Peyer's patch (tissue), 4 donors: ENCODE measurements at regions not wholly inside any gene's neighbourhood (a gene's known extent, or its start where the extent isn't known, plus 50 kb on each side); places are given as distances from the start of the nearest gene placed in this dataset.

Source experiments
- DNase-seq, 3 donors: peaks; one replicate each; pipeline ENCODE4 v3.0.0-alpha.2; 2017 to 2019
- H3K27ac ChIP-seq, 4 donors: fragments of 200-600 bp; sonication (generic); one replicate each; pipeline ENCODE4 v1.5.1; 2016 to 2019
- H3K27me3 ChIP-seq, 2 donors: fragments of 200-600 bp; sonication (generic); one replicate each; pipeline ENCODE4 v1.5.1; 2019
- H3K36me3 ChIP-seq, 3 donors: fragments of 200-600 bp; sonication (generic); one replicate each; pipeline ENCODE4 v1.5.1; 2016 to 2019
- H3K4me1 ChIP-seq, 4 donors: fragments of 200-600 bp; sonication (generic); one replicate each; pipeline ENCODE4 v1.5.1; 2016 to 2019
- H3K4me3 ChIP-seq, 4 donors: fragments of 200-600 bp; sonication (generic); 1 replicate in 3 of 4; 2 replicates in 1 of 4; pipeline ENCODE4 v1.5.1; 2016 to 2019; ENCODE audit warnings: mild to moderate bottlenecking in 1 of 4
- H3K9me3 ChIP-seq, 4 donors: fragments of 200-600 bp; sonication (generic); one replicate each; pipeline ENCODE4 v1.5.1; 2016 to 2019; ENCODE audit warnings: mild to moderate bottlenecking in 1 of 4
- POLR2A ChIP-seq, 2 donors: fragments of 450-650 bp; IDR thresholded peaks; one replicate each; pipeline ENCODE4 v1.5.1; 2017; ENCODE audit warnings: antibody characterized with exemption in 2 of 2, mild to moderate bottlenecking in 2 of 2, moderate library complexity in 2 of 2
- TF ChIP-seq, protein P1 (sequence below), 6 experiments: fragments of 450-650 bp in 4 of 6; fragments of 200-600 bp in 2 of 6; sonication (generic) in 1 of 6; IDR thresholded peaks; one replicate each; pipeline ENCODE4 v1.5.1; 2017 to 2019; ENCODE audit warnings: antibody characterized with exemption in 6 of 6, mild to moderate bottlenecking in 3 of 6, moderate library complexity in 1 of 6

DNA sequence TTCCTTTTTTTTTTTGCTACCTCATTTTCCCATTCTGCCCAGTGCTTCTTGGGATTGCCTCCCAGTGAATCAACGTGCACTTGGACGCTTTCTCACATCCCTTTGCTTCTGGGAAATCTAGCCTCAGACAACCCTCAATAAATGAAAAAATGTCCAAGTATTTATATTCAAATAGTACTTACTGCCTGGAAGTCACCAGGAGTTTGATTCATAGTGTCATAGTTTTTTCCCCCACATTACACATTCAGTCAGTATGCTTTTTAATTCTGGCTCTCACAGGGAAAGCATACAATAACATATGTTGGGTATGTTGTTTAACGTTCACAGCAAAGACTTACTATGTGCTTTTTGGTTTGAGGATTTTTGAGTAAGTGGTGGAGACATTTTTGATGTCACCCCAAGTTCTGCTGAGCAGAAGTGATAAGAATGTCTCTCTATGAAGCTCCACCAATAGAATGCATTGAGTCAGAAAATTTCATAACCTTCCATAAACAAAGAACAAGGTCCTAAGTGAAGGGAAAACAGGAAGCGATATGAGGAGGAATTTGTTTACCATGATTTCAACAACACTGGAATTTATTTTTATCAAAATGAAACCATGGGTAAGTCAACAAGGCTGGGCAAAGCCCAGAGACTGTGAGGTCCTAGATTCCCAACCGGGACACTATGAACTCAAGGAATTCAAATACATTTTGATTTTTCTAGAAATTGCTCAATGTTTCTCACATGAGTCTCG is 301.2 kb upstream of the BMP2 start:
- Histone ChIP-seq H3K36me3 (no peaks in the 10 kb centered on the region), H3K4me3 (no peak overlapping the region), H3K27ac (peak overlapping the region in 2 of 4 donors; percentile 39 to 52), H3K4me1 (no peaks in the 10 kb centered on the region), H3K27me3 (no peaks in the 10 kb centered on the region), H3K9me3 (no peaks in the 10 kb centered on the region)
- no peak for TF ChIP-seq POLR2A (IDR thresholded peaks at IDR 0.05)
- TF ChIP-seq, protein P1, sequence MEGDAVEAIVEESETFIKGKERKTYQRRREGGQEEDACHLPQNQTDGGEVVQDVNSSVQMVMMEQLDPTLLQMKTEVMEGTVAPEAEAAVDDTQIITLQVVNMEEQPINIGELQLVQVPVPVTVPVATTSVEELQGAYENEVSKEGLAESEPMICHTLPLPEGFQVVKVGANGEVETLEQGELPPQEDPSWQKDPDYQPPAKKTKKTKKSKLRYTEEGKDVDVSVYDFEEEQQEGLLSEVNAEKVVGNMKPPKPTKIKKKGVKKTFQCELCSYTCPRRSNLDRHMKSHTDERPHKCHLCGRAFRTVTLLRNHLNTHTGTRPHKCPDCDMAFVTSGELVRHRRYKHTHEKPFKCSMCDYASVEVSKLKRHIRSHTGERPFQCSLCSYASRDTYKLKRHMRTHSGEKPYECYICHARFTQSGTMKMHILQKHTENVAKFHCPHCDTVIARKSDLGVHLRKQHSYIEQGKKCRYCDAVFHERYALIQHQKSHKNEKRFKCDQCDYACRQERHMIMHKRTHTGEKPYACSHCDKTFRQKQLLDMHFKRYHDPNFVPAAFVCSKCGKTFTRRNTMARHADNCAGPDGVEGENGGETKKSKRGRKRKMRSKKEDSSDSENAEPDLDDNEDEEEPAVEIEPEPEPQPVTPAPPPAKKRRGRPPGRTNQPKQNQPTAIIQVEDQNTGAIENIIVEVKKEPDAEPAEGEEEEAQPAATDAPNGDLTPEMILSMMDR (IDR thresholded peaks at IDR 0.05): no peak
- no peak for DNase-seq

DNA sequence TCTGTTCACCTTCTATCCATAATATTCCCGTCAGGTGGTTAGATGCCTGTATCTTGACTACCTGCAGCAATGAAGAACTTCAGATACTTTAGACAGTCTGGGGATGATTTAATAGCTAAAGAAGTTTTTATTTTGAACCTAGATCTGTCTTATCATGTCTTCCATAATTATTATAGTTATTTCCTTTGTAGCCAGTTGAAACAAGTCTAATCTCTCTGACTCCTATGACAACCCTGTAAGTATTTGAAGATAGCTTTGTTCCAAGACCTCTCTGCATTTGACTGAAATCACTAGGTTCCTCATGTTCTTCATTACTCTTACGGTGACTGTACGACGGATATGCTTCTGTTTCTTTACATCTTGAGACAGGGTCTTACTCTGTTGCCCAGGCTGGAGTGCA is 316.6 kb upstream of the BMP2 start:
- Histone ChIP-seq H3K9me3 (no peaks in the 10 kb centered on the region), H3K4me1 (no peaks in the 10 kb centered on the region), H3K4me3 (no peak overlapping the region), H3K27me3 (no peaks in the 10 kb centered on the region), H3K27ac (no peak overlapping the region), H3K36me3 (no peaks in the 10 kb centered on the region)
- DNase-seq: no peak
- TF ChIP-seq POLR2A (IDR thresholded peaks at IDR 0.05): no peak
- TF ChIP-seq, protein P1 (IDR thresholded peaks at IDR 0.05): no peak

DNA sequence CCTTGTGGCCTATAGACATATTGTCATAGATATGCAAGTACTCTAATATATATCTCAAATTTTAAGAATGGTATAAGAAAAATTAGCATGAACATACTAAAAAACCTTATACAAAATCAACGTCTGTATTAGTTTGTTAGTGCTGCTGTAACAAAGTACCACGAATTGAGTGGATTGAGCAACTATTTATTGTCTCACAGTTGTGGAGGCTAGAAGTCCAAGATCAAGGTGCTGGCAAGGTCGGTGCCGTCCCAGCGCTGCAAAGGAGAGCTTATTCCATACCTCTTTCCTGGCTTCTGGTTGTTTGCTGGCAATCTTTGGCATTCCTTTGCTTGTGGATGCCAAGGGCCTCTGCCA is 317.6 kb upstream of the FERMT1 start:
- no peaks in the 10 kb centered on the region for H3K36me3 ChIP-seq
- no peaks in the 10 kb centered on the region for H3K4me1 ChIP-seq
- H3K9me3 ChIP-seq: no peaks in the 10 kb centered on the region
- no peak overlapping the region for H3K4me3 ChIP-seq
- TF ChIP-seq, protein P1 (IDR thresholded peaks at IDR 0.05): no peak
- TF ChIP-seq POLR2A (IDR thresholded peaks at IDR 0.05): no peak
- no peak overlapping the region for H3K27ac ChIP-seq
- H3K27me3 ChIP-seq: no peaks in the 10 kb centered on the region
- DNase-seq: no peak

DNA sequence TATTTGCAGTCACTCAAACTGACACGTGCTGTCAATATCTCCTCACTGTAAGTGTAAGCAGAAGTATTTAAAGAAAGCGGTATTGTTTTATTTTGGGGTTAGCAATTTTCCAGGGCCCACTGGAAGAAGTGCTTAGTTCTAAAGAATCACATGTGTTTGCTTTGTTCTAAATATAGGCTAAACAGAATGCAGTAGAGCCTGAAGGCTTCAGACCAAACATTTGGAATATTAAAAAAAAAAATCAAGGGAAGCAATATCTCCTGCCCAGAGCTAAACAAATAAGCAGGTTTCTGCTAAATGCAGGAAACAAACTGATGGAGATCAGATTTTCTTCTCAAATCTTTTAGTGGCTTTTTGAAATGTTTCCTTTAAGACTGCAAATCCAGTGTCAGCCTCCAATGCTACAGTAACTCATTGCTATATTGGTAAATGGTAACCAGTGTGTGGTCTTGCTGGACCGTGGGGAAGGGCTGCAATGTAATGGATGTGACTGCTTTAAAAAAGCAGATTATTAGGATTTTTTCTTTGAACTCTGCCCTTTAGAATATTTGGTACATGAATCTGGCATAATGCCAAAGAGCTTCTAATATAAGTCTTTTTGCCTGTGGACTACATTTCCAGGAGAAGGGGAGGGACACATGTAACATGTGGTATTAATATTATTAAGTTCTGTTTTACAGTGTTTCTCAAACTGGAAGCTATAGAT is 317.1 kb upstream of the FERMT1 start:
- no peaks in the 10 kb centered on the region for H3K4me1 ChIP-seq
- no peaks in the 10 kb centered on the region for H3K27me3 ChIP-seq
- no peak overlapping the region for H3K27ac ChIP-seq
- H3K4me3 ChIP-seq: no peak overlapping the region
- TF ChIP-seq, protein P1 (IDR thresholded peaks at IDR 0.05): no peak
- TF ChIP-seq POLR2A (IDR thresholded peaks at IDR 0.05): no peak
- DNase-seq: no peak
- H3K9me3 ChIP-seq: no peaks in the 10 kb centered on the region
- no peaks in the 10 kb centered on the region for H3K36me3 ChIP-seq

DNA sequence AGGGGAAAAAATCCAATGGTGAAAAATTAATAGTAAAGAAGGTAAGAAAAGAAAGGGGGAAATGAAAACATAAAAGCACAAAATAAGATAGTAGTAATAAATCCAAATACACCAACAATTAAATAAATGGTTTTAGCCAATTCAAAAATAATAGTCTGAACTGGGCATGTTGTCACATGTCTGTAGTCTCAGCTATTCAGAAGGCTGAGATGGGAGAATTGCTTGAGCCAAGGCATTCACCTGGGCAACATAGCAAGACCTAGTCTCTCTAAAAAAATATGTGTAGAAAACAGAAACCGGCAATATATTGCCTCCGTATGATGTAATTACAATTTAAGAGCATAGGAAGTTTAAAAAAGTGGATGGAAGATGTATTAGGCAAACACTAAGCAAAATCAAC is 311.3 kb upstream of the FERMT1 start:
- Histone ChIP-seq H3K36me3 (no peaks in the 10 kb centered on the region), H3K27me3 (no peaks in the 10 kb centered on the region), H3K27ac (no peak overlapping the region), H3K4me3 (no peak overlapping the region), H3K4me1 (no peaks in the 10 kb centered on the region), H3K9me3 (no peaks in the 10 kb centered on the region)
- TF ChIP-seq POLR2A (IDR thresholded peaks at IDR 0.05): no peak
- TF ChIP-seq, protein P1 (IDR thresholded peaks at IDR 0.05): no peak
- no peak for DNase-seq
